H1 (cell line): ENCODE measurements at regions not wholly inside any gene's neighbourhood (a gene's known extent, or its start where the extent isn't known, plus 50 kb on each side); places are given as distances from the start of the nearest gene placed in this dataset.

Source experiments
- CTCF ChIA-PET: fragments of 300-600 bp; sonication (Branson Sonifier 250); formaldehyde crosslinking; loops from one replicate; lab custom pipeline; 2021; ENCODE audit not compliant: partially characterized antibody; lab: Charles Lee
- POLR2A ChIA-PET: fragments of 300-600 bp; sonication (Branson Sonifier 250); formaldehyde crosslinking; loops from one replicate; lab custom pipeline; 2021; ENCODE audit warnings: inconsistent platforms; ENCODE audit not compliant: partially characterized antibody; lab: Charles Lee
- DNase-seq, 2 experiments: peaks; one replicate each; pipeline versions ENCODE4 v3.0.0 to v3.0.0-alpha.2; 2010 to 2022; ENCODE audit warnings: low spot score in 2 of 2, low read depth in 1 of 2, mixed read lengths in 1 of 2
- FAIRE-seq: peaks from 2 replicates; lab custom pipeline; 2011; peaks lifted over from hg19 to GRCh38; lab: Jason Lieb, UNC
- H2AFZ ChIP-seq: 2 replicates; pipeline ENCODE4 v1.8.1; 2012; ENCODE audit warnings: low read length, inconsistent platforms
- H2AK5ac ChIP-seq: 2 replicates; pipeline ENCODE4 v1.6.1; 2013; ENCODE audit warnings: low read depth, low read length
- H2BK120ac ChIP-seq: replicated peaks from 2 replicates; pipeline ENCODE3; 2013; ENCODE audit warnings: low read depth, low read length, inconsistent platforms
- H2BK12ac ChIP-seq: 2 replicates; pipeline ENCODE4 v1.6.1; 2013; ENCODE audit warnings: low read depth, low read length
- H2BK15ac ChIP-seq: 2 replicates; pipeline ENCODE4 v1.6.1; 2013; ENCODE audit warnings: low read length
- H2BK20ac ChIP-seq: 2 replicates; pipeline ENCODE4 v1.6.1; 2013; ENCODE audit warnings: low read length
- H2BK5ac ChIP-seq: 2 replicates; pipeline ENCODE4 v1.6.1; 2013; ENCODE audit warnings: low read depth, low read length
- H3K14ac ChIP-seq: 2 replicates; pipeline ENCODE4 v1.6.1; 2013; ENCODE audit warnings: inconsistent platforms; ENCODE audit not compliant: insufficient read length
- H3K18ac ChIP-seq: 2 replicates; pipeline ENCODE4 v1.6.1; 2013; ENCODE audit warnings: low read length; ENCODE audit errors: extremely low read depth
- H3K23ac ChIP-seq: 2 replicates; pipeline ENCODE4 v1.6.1; 2013; ENCODE audit warnings: inconsistent platforms; ENCODE audit not compliant: insufficient read length
- H3K23me2 ChIP-seq: 2 replicates; pipeline ENCODE4 v1.6.1; 2013; ENCODE audit warnings: low read depth, low read length
- H3K27ac ChIP-seq: 2 replicates; pipeline ENCODE4 v1.6.1; 2011; ENCODE audit warnings: low read depth, low read length, inconsistent platforms
- H3K27me3 ChIP-seq, 4 experiments: replicated peaks in 1 of 4; 1 replicate in 1 of 4; 2 replicates in 3 of 4; pipeline versions ENCODE4 v1.6.1 to v1.8.1; 2011 to 2013; ENCODE audit warnings: low read length in 3 of 4, mild to moderate bottlenecking in 3 of 4, inconsistent platforms in 2 of 4, mixed read lengths in 2 of 4, moderate library complexity in 1 of 4; ENCODE audit not compliant: control insufficient read depth in 3 of 4, insufficient read depth in 3 of 4; ENCODE audit errors: extremely low read depth in 1 of 4
- H3K36me3 ChIP-seq, 4 experiments: 2 replicates each; pipeline versions ENCODE4 v1.6.1 to v1.8.1; 2011 to 2013; ENCODE audit warnings: mild to moderate bottlenecking in 4 of 4, low read length in 3 of 4, moderate library complexity in 2 of 4, control low read depth in 1 of 4, inconsistent platforms in 1 of 4; ENCODE audit not compliant: insufficient read depth in 4 of 4, control insufficient read depth in 2 of 4
- H3K4ac ChIP-seq: replicated peaks from 2 replicates; pipeline ENCODE3; 2013; ENCODE audit warnings: low read length, low read depth, mixed read lengths, inconsistent platforms; ENCODE audit not compliant: insufficient read length
- H3K4me1 ChIP-seq, 4 experiments: replicated peaks in 1 of 4; 1 replicate in 1 of 4; 2 replicates in 3 of 4; pipeline versions ENCODE4 v1.6.1 to v1.8.1; 2011 to 2013; ENCODE audit warnings: low read length in 3 of 4, inconsistent platforms in 2 of 4, mixed read lengths in 1 of 4; ENCODE audit not compliant: insufficient read depth in 4 of 4, control insufficient read depth in 3 of 4
- H3K4me2 ChIP-seq, 2 experiments: 2 replicates each; pipeline versions ENCODE4 v1.6.1 to v1.8.1; 2011 to 2013; ENCODE audit warnings: low read depth in 2 of 2, low read length in 2 of 2, control low read depth in 1 of 2, inconsistent platforms in 1 of 2, mild to moderate bottlenecking in 1 of 2; ENCODE audit not compliant: insufficient read depth in 1 of 2
- H3K4me3 ChIP-seq, 4 experiments: fragments of 200-600, 300-600 bp in 1 of 4; sonication (generic), shearing (Covaris generic), sonication (Bioruptor Twin) in 1 of 4; 2 replicates each; pipeline versions ENCODE4 v1.5.1 to v1.8.1; 2011 to 2016; ENCODE audit warnings: low read length in 4 of 4, low read depth in 3 of 4, control low read depth in 2 of 4, inconsistent platforms in 2 of 4, mild to moderate bottlenecking in 2 of 4, mixed read lengths in 1 of 4, moderate library complexity in 1 of 4; ENCODE audit not compliant: insufficient read depth in 2 of 4; ENCODE audit errors: extremely low read depth in 1 of 4
- H3K56ac ChIP-seq: replicated peaks from 2 replicates; pipeline ENCODE3; 2013; ENCODE audit warnings: low read depth, mild to moderate bottlenecking, mixed read lengths, low read length, inconsistent platforms; ENCODE audit not compliant: insufficient read length
- H3K79me1 ChIP-seq: 2 replicates; pipeline ENCODE4 v1.6.1; 2013; ENCODE audit warnings: low read depth, low read length, control low read depth
- H3K79me2 ChIP-seq, 2 experiments: 2 replicates each; pipeline versions ENCODE4 v1.6.1 to v1.8.1; 2012 to 2013; ENCODE audit warnings: low read length in 2 of 2, mild to moderate bottlenecking in 2 of 2, inconsistent platforms in 1 of 2; ENCODE audit not compliant: insufficient read depth in 2 of 2, control insufficient read depth in 1 of 2
- H3K9ac ChIP-seq, 4 experiments: replicated peaks in 1 of 4; 1 replicate in 1 of 4; 2 replicates in 3 of 4; pipeline versions ENCODE4 v1.6.1 to v1.8.1; 2011 to 2013; ENCODE audit warnings: low read depth in 3 of 4, low read length in 3 of 4, control low read depth in 2 of 4, mild to moderate bottlenecking in 2 of 4, moderate library complexity in 2 of 4, inconsistent platforms in 1 of 4; ENCODE audit errors: extremely low read depth in 1 of 4
- H3K9me3 ChIP-seq, 2 experiments: 2 replicates each; pipeline versions ENCODE4 v1.6.1 to v1.8.1; 2012 to 2013; ENCODE audit warnings: mild to moderate bottlenecking in 2 of 2, moderate library complexity in 2 of 2, control low read depth in 1 of 2, inconsistent platforms in 1 of 2, low read depth in 1 of 2, low read length in 1 of 2, mixed read lengths in 1 of 2; ENCODE audit not compliant: insufficient read depth in 2 of 2
- H4K20me1 ChIP-seq, 2 experiments: replicated peaks in 1 of 2; 2 replicates each; pipeline versions ENCODE3 to v1.8.1; 2011 to 2013; ENCODE audit warnings: inconsistent platforms in 2 of 2, low read length in 2 of 2, mild to moderate bottlenecking in 1 of 2; ENCODE audit not compliant: insufficient read depth in 2 of 2, control insufficient read depth in 1 of 2
- H4K5ac ChIP-seq: 2 replicates; pipeline ENCODE4 v1.6.1; 2013; ENCODE audit warnings: low read length, low read depth, mixed read lengths, inconsistent platforms; ENCODE audit not compliant: insufficient read length
- H4K8ac ChIP-seq: 2 replicates; pipeline ENCODE4 v1.8.0; 2013; ENCODE audit warnings: mild to moderate bottlenecking, moderate library complexity, low read length, inconsistent platforms; ENCODE audit not compliant: insufficient read depth; ENCODE audit errors: extremely low read depth
- H4K91ac ChIP-seq: replicated peaks from 2 replicates; pipeline ENCODE3; 2013; ENCODE audit warnings: low read length, mixed read lengths, inconsistent platforms; ENCODE audit not compliant: insufficient read length
- EP300 ChIP-seq, 2 experiments: IDR thresholded peaks; 1 replicate in 1 of 2; 2 replicates in 1 of 2; pipeline ENCODE4 v1.6.1; 2011 to 2012; ENCODE audit warnings: low read depth in 2 of 2, low read length in 2 of 2, mild to moderate bottlenecking in 2 of 2, borderline replicate concordance in 1 of 2, inconsistent platforms in 1 of 2, moderate library complexity in 1 of 2
- GABPA ChIP-seq: IDR thresholded peaks from 2 replicates; pipeline ENCODE4 v1.6.1; 2011; ENCODE audit warnings: mild to moderate bottlenecking, low read length, moderate library complexity, borderline replicate concordance; ENCODE audit not compliant: insufficient read depth
- POLR2AphosphoS5 ChIP-seq: IDR thresholded peaks from 2 replicates; pipeline ENCODE4 v1.6.1; 2011; ENCODE audit warnings: low read depth, low read length
- SIN3A ChIP-seq, 2 experiments: IDR thresholded peaks in 1 of 2; conservative IDR thresholded peaks in 1 of 2; 2 replicates each; pipeline ENCODE4 v1.6.1; 2011 to 2012; ENCODE audit warnings: low read length in 2 of 2, improper control_type of control experiment in 1 of 2, low read depth in 1 of 2, mild to moderate bottlenecking in 1 of 2
- WGBS, 2 experiments: shearing (Covaris generic) in 1 of 2; methylation state at CpG; one replicate each; pipeline versions ENCODE4 v1.1.6 to v1.1.7; 2013 to 2015; ENCODE audit warnings: low lambda C conversion rate in 2 of 2, mixed read lengths in 2 of 2, inconsistent platforms in 1 of 2, low coverage in 1 of 2, missing lambda C conversion rate in 1 of 2; ENCODE audit not compliant: insufficient replicate concordance in 2 of 2, insufficient coverage in 1 of 2, insufficient read length in 1 of 2; ENCODE audit errors: extremely low coverage in 1 of 2, missing lambda C conversion rate in 1 of 2; 5-methylcytosine and 5-hydroxymethylcytosine counted together

GRCh38 chr12:11577658-11578260, 71.7 kb upstream of the ETV6 start:
- no peak overlapping the region for H2BK20ac ChIP-seq
- no peak overlapping the region for H2BK12ac ChIP-seq
- no peaks in the 10 kb centered on the region for H3K79me2 ChIP-seq
- H3K4me3 ChIP-seq: no peak overlapping the region
- H3K23me2 ChIP-seq: no peaks in the 10 kb centered on the region
- DNase-seq (no peak), FAIRE-seq (no peak)
- CTCF ChIA-PET: interaction anchor here (0.9 to 1.8 kb wide), 4 partner anchors 107 to 754 kb away, joined by 3 to 5 read pairs (median 4); no protein-coding TSS in a partner anchor
- no peak overlapping the region for H3K56ac ChIP-seq
- H4K91ac ChIP-seq: no peak overlapping the region
- no peaks in the 10 kb centered on the region for H4K20me1 ChIP-seq
- H3K23ac ChIP-seq: no peak overlapping the region
- no peak overlapping the region for H2BK15ac ChIP-seq
- POLR2A ChIA-PET: no interaction called here
- peak overlapping the region; percentile 74; the same call in 1 of the 2 replicates for H2AFZ ChIP-seq
- H3K79me1 ChIP-seq: no peaks in the 10 kb centered on the region; the same call in 1 of the 2 replicates
- no peak overlapping the region for H3K4ac ChIP-seq
- TF ChIP-seq GABPA (no peak), SIN3A (conservative IDR thresholded peaks at IDR 0.05 in 1 of 2, IDR thresholded peaks at IDR 0.05 in 1 of 2; ENCODE audit: low read depth in 1 of 2, low read length in 2 of 2) (no peak), POLR2AphosphoS5 (no peak), EP300 (IDR thresholded peaks at IDR 0.05; ENCODE audit: borderline replicate concordance in 1 of 2, low read depth in 2 of 2, low read length in 2 of 2) (no peak)
- H2BK5ac ChIP-seq: no peak overlapping the region
- H2BK120ac ChIP-seq: no peak overlapping the region
- H3K4me2 ChIP-seq: no peak overlapping the region
- no peak overlapping the region for H4K8ac ChIP-seq
- peaks cover 0 to 5% (median 2%) of the 10 kb centered on the region in 4 experiments; a peak in 3 of 7 replicates for H3K4me1 ChIP-seq
- H4K5ac ChIP-seq: no peak overlapping the region
- H2AK5ac ChIP-seq: no peak overlapping the region
- H3K9me3 ChIP-seq: no peaks in the 10 kb centered on the region
- H3K14ac ChIP-seq: no peak overlapping the region
- no peaks in the 10 kb centered on the region for H3K36me3 ChIP-seq
- no peak overlapping the region for H3K9ac ChIP-seq
- no peak overlapping the region for H3K18ac ChIP-seq
- no peaks in the 10 kb centered on the region for H3K27me3 ChIP-seq
- WGBS, 2 experiments: 96% methylated on average over 4 of the region's 4 CpGs; no CpG with 5 or more reads in 1 of the 2 experiments
- H3K27ac ChIP-seq: no peak overlapping the region
